ENCODE measurements at regions not wholly inside any gene's neighbourhood (a gene's known extent, or its start where the extent isn't known, plus 50 kb on each side); places are given as distances from the start of the nearest gene placed in this dataset.

DNA sequence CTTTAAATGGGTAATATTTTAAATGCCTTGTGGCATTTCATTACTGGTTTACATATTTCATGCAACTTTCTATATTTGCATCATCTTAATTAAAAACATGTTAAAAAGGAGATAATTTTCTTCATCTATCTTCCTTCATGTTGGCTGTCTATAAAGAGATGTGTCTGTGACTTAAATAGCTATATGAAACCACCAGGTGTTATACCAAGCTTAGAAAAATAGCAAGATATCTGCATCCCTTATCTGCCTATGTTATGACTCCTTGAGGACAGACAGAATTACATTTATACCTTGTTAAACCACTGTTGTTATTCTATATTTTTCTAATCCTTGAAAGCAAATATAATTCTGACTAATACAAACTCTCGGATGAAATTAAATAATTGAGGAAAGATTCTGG lies 763.8 kb upstream of the GALNTL6 start:
- intact Hi-C loops (cut with DNase I): no loop called here
- no peak for ATAC-seq

DNA sequence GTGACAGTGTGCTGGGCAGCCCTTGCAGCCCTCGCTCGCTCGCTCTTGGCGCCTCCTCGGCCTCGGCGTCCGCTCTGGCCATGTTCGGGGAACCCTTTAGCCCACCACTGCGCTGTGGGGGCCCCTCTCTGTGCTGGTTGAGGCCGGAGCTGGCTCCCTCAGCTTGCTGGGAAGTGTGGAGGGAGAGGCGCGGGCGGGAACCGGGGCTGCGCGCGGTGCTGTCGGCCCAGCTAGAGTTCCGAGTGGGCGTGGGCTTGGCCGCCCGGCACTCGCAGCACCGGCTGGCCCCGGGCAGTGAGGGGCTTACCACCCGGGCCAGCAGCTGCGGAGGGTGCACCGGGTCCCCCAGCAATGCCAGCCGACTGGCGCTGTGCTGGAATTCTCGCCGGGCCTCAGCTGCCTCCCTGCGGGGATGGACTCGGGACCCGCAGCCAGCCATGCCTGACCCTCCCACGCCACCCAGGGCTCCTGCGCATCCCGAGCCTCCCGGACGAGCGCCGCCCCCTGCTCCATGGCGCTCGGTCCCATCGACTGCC lies 770.1 kb upstream of the GALNTL6 start:
- ATAC-seq (no peak), DNase-seq (ENCODE audit: low spot score) (no peak)
- intact Hi-C loops (cut with DNase I): no loop called here

More for the DNA sequence above, 763.8 kb upstream of the GALNTL6 start:
- no peak for DNase-seq (ENCODE audit: low spot score)

DNA sequence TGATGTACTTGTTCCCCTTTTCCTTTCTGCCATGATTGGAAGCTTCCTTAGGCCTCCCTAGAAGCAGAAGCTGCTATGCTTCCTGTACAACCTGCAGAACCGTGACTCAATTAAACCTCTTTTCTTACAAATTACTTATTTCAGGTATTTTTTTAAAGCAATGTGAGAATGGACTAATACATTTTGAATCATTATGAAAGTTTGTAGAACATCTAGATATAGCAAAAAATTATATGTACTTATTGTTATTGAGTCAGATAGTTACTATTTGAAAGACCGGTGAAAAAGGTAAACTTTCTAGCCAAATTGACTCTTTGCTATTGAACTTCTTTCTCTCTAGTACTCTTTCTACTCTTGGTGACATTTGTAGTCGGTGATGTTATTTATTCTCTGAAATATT lies 777.3 kb upstream of the GALNTL6 start:
- ATAC-seq (no peak), DNase-seq (ENCODE audit: low spot score) (no peak)
- intact Hi-C loops (cut with DNase I): no loop called here

DNA sequence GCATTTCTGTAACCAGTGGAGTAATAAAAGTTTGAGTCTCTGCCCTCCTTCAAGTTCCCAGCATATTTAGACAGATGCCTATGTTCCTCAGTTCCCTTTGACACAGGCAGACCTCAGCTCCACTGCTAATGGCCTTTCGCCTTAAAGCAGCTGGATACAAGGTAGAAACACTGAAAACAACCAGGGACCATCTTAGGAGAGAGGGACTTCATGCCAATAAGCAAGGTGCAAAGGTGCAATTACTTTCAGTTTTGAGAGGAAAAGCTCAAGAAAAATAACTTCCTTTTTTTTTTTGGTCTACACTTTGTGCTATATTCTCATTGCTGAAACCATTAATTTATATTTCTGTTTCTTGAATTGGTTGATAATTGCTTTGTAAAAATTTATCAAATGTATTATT lies 781.9 kb upstream of the GALNTL6 start:
- intact Hi-C loops (cut with DNase I): no loop called here

DNA sequence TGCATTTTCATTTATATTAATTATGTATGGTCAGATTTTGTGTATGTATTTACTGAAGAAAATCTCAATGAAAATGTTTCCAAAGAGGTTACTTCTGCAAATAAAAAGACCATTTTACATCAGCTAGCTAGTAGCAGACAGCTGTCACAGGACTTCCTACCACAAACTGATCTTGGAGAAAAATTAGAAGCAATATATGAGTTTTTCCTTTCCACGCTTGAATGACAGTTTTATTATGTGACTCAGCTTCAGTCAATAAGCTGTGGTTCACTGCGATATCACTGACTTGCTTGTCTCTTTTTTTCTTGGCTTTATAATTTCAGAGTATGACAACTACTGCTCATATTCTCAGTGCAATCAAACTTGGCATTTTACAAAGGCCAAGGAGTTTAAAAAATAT lies 787.4 kb upstream of the GALNTL6 start:
- intact Hi-C loops (cut with DNase I): no loop called here
- no peak for DNase-seq (ENCODE audit: low spot score)
- ATAC-seq: no peak

More for the DNA sequence above, 781.9 kb upstream of the GALNTL6 start:
- no peak for DNase-seq (ENCODE audit: low spot score)
- no peak for ATAC-seq

DNA sequence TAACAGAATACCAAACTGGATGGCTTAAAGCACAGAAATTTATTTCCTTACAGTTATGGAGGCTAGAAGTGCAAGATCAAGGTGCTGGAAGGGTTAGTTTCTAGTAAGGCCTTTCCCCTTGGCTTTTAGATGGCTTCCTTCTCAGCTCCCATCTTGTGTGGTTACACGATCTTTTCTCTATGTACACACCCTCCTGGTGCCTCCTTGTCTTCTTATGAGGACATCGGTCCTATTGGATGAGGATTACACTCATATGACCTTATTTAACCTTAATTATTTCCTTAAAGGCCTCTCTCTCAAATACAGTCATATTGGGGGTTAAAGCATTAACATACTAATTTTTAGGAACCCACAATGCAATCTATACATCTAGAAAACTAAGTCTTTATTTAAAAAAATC lies 787.9 kb upstream of the GALNTL6 start:
- ATAC-seq (no peak), DNase-seq (ENCODE audit: low spot score) (no peak)
- intact Hi-C loops (cut with DNase I): no loop called here

DNA sequence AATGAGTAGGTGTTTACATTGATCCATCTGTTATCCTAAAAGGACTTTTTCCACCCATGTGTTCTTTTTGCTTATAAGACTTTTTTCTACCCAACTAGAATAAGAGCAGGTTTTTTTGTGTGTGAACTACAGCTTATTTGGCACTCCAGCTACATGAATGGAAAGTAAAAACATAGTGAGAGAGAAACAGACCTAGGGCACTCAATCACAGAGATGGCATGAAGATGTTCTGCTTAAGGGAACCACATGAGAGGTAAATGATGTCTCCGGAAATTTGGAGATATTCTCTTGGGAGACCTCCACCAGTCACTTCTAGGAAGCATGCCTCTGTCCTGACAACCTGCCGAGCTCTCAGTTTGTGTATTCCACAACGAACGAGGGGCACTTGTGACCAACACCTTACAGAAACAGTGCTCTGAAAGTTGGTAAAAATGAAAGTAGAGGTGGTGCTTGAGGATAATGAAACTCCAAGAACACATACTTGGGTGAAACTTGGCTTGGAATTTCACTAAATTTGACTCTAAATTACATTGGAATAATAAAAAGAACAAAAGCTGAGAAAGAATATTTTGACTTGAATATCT lies 788.4 kb upstream of the GALNTL6 start:
- DNase-seq (ENCODE audit: low spot score) (no peak), ATAC-seq (no peak)
- intact Hi-C loops (cut with DNase I): no loop called here

DNA sequence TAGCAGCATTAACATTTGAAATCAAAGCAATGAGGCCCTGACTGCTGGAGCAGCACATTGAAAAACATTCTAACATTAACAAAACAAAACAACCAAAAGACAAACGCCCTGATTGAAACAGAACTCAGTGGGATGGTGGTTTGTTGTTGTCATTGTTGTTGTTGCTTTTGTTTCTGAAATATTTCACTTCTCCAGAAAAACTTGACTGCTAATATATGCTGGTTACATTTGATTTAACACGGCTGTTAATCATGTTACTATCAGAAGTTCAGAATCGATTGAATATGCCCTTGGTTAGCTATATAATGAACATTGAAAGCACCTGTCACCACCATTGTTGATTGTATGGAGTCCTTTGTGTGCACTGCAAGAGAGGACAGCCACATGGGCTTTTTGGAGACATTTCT lies 790.4 kb upstream of the GALNTL6 start:
- DNase-seq (ENCODE audit: low spot score) (no peak), ATAC-seq (no peak)

DNA sequence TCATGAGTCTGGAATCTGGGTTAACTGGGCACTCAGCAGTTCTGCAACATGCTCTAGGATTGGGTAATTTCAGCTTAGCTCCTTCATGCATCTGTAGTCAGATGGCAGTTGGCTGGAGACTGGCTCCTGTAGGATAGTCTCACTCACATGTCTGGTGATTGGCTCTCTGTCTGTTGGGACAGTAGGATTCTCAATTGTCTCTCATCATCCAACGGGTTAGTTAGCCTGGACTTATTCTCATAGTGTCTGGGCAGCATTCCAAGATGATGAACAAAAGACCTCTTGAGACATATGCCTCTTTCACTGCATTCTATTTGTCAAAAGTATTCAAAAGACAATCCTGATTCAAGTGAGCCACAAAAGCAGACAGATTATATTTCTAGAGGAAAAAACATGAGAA lies 795.6 kb upstream of the GALNTL6 start:
- no peak for ATAC-seq
- intact Hi-C loops (cut with DNase I): no loop called here
- no peak for DNase-seq (ENCODE audit: low spot score)

More for the DNA sequence above, 790.4 kb upstream of the GALNTL6 start:
- intact Hi-C loops (cut with DNase I): no loop called here

DNA sequence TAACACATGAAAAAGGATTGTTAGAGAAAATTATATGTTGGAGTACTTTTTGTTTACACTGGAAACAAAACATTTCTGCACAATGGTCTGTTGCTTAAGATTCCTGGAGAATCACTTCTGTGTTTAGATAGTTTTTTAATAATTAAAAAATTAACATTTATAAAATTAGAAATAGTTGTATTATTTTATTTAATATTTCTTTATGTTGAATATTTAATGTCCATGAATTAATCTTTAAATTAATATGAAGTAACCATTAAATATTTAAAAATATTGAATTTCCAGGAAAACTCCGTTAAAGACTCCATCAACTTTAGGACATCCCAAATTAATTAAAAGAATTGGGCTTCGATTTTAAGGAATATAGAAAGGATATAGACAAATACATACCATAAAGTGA lies 797.1 kb upstream of the GALNTL6 start:
- DNase-seq (ENCODE audit: low spot score) (no peak), ATAC-seq (no peak)
- intact Hi-C loops (cut with DNase I): no loop called here

DNA sequence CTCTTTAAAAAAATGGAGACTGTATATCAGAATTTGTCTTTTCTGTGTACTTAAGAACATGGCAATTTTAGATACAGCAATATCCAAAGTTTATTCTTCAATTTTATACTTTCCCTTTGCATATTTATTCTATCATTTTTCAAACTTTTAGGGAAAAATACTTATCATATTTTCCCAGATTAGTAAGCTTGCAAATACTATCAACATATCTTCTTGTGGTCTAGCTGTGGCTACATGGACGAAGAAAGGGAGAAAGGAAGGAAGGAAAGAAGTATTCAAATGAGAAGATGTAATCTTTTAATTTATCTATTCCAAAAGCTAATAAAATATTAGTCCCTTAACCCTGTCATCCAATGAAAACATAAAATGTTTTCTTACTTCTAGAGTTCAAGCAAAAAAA lies 797.8 kb upstream of the GALNTL6 start:
- DNase-seq (ENCODE audit: low spot score) (no peak), ATAC-seq (no peak)
- intact Hi-C loops (cut with DNase I): no loop called here

DNA sequence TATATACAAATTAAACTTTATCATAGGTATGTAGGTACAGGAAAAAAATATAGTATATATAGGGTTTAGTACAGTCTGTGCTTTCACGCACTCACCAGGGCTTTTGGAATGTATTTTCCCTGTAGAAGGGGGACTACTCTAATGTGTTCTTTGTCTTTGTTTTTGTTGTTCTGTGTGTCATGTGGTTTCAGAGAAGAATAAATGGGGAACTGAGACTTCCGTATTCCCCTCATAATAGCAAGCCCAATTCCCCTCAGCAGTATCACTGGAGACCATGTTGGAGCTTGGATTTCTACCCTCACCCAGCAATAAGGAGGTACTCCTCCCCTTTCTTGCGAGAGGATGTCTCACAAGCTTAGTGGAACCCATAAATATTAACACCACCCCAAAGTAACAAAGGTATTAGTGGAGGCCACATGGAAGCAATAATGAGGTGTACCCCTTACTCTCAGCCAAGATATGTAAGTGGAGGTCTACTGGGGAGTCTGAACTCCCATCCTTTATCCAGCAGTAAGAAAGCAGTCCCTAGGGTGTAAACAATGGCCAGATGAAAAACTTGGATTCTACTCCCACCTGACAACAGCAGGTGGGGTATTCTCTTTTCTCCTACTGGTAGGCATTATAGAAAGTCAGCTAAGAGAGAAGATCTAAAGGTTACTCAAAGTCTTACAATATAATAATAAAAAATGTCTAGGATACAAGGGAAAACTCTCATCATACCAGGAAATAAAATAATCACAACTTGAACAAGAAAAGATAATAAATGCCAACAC lies 805.4 kb upstream of the GALNTL6 start:
- DNase-seq (ENCODE audit: low spot score) (no peak), ATAC-seq (no peak)
- intact Hi-C loops (cut with DNase I): no loop called here

DNA sequence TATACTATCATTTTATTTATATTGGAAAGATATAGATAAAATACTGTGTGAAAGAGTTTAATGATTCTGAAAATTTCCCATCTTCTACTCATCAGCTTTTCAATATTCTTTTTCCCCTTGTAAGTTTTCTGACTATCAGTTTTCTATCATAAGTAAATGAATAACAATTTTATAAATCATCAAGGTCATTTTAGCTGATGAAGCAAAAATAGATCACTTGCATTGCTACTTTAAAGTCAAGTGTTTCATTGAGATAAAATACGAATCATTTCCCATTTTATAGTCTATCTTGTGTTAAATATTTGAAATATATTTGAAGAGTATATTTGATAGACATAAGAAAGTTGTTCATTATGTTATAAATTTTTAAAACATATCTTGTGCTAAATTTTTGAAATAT lies 811.0 kb upstream of the GALNTL6 start:
- intact Hi-C loops (cut with DNase I): no loop called here
- ATAC-seq (no peak), DNase-seq (ENCODE audit: low spot score) (no peak)

DNA sequence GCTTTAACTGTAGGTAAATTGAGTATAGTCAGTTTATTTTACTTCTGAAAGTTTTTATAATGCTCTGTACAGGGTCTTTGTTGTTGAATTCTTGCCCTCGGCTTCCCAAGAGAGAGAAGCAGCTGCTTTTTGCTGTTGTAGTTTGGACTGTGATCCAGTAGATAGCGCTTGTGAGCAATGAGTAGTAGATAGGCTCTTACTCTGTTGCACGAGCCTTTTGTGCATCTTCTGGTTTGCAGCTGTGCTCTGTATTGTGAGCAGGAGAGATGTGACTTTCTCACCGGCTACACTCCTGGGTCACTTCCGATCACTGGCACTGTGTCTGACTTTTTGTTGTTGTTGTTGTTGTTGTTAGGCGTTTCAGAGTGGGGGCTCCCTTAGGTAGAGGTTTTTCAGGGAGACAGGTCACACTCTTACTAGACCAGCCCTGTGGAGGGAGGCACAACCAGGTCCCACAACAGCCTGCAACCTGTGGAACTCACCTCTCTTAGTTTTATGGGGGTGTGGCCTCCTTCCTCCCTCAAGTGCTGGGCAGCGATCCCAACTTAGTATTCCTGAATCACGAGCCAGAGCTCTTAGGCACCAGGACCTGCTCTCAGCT lies 822.1 kb upstream of the GALNTL6 start:
- no peak for ATAC-seq
- DNase-seq (ENCODE audit: low spot score): no peak
- intact Hi-C loops (cut with DNase I): no loop called here

DNA sequence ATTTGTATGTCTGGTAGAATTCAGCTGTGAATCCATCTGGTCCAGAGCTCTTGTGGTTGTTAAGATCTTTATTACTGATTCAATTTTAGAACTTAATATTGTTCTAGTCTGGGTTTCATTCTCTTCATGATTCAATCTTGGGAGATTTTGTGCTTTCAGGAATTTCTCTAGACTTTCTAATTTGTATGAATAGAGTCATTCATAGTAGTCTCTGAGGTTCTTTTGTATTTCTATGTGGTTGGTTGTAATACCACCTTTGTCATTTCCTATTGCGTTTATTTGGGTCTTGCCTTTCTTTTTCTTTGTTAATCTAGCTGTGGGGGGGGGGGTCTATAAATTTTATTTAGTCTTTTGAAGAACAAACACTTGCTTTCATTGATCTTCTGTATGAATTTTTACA lies 824.8 kb upstream of the GALNTL6 start:
- no peak for DNase-seq (ENCODE audit: low spot score)
- intact Hi-C loops (cut with DNase I): no loop called here

DNA sequence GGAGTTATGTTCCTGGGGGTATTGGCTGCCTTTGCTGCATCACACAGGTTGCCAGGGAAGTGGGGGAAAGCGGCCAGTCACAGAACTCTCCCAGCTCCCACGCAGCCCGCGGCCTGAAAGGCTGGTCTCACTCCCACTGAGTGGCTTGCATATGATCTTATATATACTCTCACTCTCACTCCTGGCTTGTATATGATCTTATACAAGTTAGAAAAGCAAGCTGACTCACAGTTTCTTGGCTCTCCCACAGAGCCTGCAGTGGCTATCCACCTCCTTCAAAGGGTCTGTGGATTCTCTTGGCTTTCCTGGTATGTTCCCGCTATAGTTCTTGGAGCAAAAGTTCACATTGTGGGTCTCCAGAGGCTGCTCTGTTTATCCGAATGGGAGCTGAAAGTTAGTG lies 833.5 kb upstream of the GALNTL6 start:
- ATAC-seq (peak; percentile 50), DNase-seq (ENCODE audit: low spot score) (no peak)
- intact Hi-C loops (cut with DNase I): no loop called here

More for the DNA sequence above, 824.8 kb upstream of the GALNTL6 start:
- no peak for ATAC-seq

DNA sequence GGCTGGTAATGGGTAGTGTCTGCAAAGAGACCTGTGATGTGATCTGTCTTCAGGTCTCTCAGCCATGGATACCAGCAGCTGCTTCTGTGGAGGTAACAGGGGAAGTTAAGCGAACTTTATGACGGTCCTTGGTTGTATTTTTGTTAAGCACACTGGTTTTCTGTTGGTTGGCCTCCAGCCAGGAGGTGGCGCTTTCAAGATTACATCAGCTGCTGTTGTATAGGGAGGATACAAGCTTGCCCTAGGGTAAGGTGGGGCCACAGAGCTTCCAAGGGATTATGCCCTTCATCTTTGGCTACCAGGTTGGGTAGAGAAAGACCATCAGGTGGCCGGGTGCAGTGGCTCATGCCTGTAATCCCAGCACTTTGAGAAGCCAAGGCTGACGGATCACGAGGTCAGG lies 834.2 kb upstream of the GALNTL6 start:
- ATAC-seq (no peak), DNase-seq (ENCODE audit: low spot score) (no peak)
- intact Hi-C loops (cut with DNase I): no loop called here

DNA sequence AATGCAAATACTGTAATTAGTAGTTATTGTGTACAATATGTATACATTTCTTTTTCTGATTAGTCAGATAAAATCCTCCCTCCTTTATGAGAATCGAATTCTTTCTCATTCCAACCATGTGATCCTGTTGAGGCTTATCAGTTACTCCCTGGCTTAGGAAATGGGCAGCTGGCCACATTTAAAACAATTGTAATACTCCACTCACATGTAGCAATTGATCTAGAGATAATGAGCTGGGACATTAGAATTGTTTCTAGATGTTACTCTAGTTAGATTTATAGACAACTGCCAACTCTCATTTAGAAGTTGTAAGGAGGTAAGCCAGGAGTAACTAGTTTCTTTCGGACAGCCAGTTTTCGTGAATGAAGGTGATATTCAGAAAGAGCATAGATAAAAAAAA lies 859.3 kb upstream of the AADAT start:
- intact Hi-C loops (cut with DNase I): no loop called here
- no peak for DNase-seq (ENCODE audit: low spot score)
- ATAC-seq: no peak

DNA sequence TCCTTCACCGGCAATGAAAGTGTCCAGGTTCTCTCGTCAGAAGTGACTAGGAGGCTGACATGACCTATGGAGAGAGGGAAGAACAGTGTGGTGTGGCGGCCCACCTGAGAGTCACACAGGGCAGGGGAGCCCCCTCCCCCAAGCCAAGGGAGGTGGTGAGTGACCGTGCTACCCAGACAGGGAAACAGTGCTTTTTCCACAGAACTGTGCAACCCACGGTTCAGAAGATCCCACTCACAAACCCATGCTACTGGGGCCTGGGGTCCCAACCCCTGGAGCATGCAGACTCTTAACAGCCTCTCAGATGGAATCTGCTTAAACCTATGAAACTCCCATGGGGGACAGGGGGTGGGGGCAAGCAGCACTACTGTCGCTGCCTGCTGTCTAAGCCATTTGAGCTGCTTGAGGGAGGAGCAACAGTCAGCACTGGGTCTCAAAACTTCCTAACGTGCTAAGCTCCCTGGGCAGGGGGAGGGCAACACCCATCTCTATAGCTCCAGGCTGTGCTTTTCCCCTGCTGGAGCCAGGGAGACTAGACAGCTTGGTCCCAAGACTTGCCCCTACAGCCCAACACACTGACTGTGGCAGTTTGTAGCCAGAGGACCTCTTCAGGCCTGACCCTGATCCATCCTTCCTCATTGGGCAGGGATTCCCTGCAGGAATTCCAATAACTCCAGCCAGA lies 850.4 kb upstream of the AADAT start:
- ATAC-seq: no peak
- intact Hi-C loops (cut with DNase I): no loop called here
- no peak for DNase-seq (ENCODE audit: low spot score)

DNA sequence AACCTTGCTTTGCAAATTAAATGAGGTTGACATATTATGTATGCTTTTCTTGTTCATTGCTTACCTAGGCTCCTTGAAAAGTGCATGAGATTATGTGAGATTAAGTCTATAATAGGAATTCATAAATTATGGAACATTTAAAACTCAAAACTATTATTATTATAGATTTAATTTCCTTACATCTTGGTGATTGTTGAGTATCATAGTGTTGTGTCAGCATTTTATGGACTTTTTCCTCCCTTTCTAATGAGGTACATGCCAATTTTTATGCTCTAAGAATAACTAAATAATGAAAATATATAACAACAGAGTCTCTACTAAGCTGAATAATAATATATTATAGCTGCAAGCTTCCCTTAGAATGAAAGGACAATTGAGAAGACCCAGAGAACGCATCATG lies 848.8 kb upstream of the AADAT start:
- intact Hi-C loops (cut with DNase I): no loop called here
- DNase-seq (ENCODE audit: low spot score): no peak

More for the DNA sequence above, 848.8 kb upstream of the AADAT start:
- no peak for ATAC-seq

All from sciatic nerve (tissue), 2 donors.